ENCODE measurements at regions not wholly inside any gene's neighbourhood (a gene's known extent, or its start where the extent isn't known, plus 50 kb on each side); places are given as distances from the start of the nearest gene placed in this dataset.

GRCh38 chr19:27705896-27706295 lies 1507.1 kb downstream of the UQCRFS1 start:
- no peaks in the 10 kb centered on the region for H3K4me1 Mint-ChIP-seq (ENCODE audit: low read depth, unreplicated experiment)
- BruUV-seq (replicated peaks) = no TSS peak
- CTCF ChIA-PET = no interaction called here
- H3K27ac Mint-ChIP-seq (ENCODE audit: unreplicated experiment) = no peak overlapping the region
- no peaks in the 10 kb centered on the region for H3K27me3 Mint-ChIP-seq (ENCODE audit: unreplicated experiment)
- TF ChIP-seq CTCF (IDR thresholded peaks at IDR 0.05; ENCODE audit: unreplicated experiment) = no peak
- DNase-seq = no peak
- peaks cover 11% of the 10 kb centered on the region for H3K9me3 Mint-ChIP-seq (ENCODE audit: low read depth, unreplicated experiment)
- intact Hi-C loops (cut with micrococcal nuclease; ENCODE audit: unreplicated experiment) = no loop called here
- no peaks in the 10 kb centered on the region for H3K36me3 Mint-ChIP-seq (ENCODE audit: insufficient read depth, unreplicated experiment)
- no peak overlapping the region for H3K4me3 Mint-ChIP-seq (ENCODE audit: low read depth, unreplicated experiment)

GRCh38 chr19:27694361-27695055 lies 1518.4 kb downstream of the UQCRFS1 start:
- H3K27me3 Mint-ChIP-seq (ENCODE audit: unreplicated experiment) = no peaks in the 10 kb centered on the region
- intact Hi-C loops (cut with micrococcal nuclease; ENCODE audit: unreplicated experiment) = no loop called here
- TF ChIP-seq CTCF (IDR thresholded peaks at IDR 0.05; ENCODE audit: unreplicated experiment) = no peak
- peaks cover 24% of the 10 kb centered on the region for H3K9me3 Mint-ChIP-seq (ENCODE audit: low read depth, unreplicated experiment)
- no peak overlapping the region for H3K27ac Mint-ChIP-seq (ENCODE audit: unreplicated experiment)
- H3K4me1 Mint-ChIP-seq (ENCODE audit: low read depth, unreplicated experiment) = no peaks in the 10 kb centered on the region
- no peaks in the 10 kb centered on the region for H3K36me3 Mint-ChIP-seq (ENCODE audit: insufficient read depth, unreplicated experiment)
- no peak for DNase-seq
- H3K4me3 Mint-ChIP-seq (ENCODE audit: low read depth, unreplicated experiment) = no peak overlapping the region
- no TSS peak for BruUV-seq (replicated peaks)
- CTCF ChIA-PET = no interaction called here

GRCh38 chr19:27691991-27692390 lies 1521.0 kb downstream of the UQCRFS1 start:
- DNase-seq = no peak
- H3K4me1 Mint-ChIP-seq (ENCODE audit: low read depth, unreplicated experiment) = no peaks in the 10 kb centered on the region
- TF ChIP-seq CTCF (IDR thresholded peaks at IDR 0.05; ENCODE audit: unreplicated experiment) = no peak
- H3K36me3 Mint-ChIP-seq (ENCODE audit: insufficient read depth, unreplicated experiment) = no peaks in the 10 kb centered on the region
- no peak overlapping the region for H3K27ac Mint-ChIP-seq (ENCODE audit: unreplicated experiment)
- CTCF ChIA-PET = no interaction called here
- no peaks in the 10 kb centered on the region for H3K27me3 Mint-ChIP-seq (ENCODE audit: unreplicated experiment)
- no peak overlapping the region for H3K4me3 Mint-ChIP-seq (ENCODE audit: low read depth, unreplicated experiment)
- intact Hi-C loops (cut with micrococcal nuclease; ENCODE audit: unreplicated experiment) = no loop called here
- BruUV-seq (replicated peaks) = no TSS peak
- H3K9me3 Mint-ChIP-seq (ENCODE audit: low read depth, unreplicated experiment) = peaks cover 16% of the 10 kb centered on the region

- BruUV-seq (replicated peaks) = no TSS peak
- Mint-ChIP-seq H3K4me3 (ENCODE audit: low read depth, unreplicated experiment) (no peak overlapping the region), H3K27ac (ENCODE audit: unreplicated experiment) (no peak overlapping the region), H3K4me1 (ENCODE audit: low read depth, unreplicated experiment) (no peaks in the 10 kb centered on the region), H3K36me3 (ENCODE audit: insufficient read depth, unreplicated experiment) (no peaks in the 10 kb centered on the region), H3K27me3 (ENCODE audit: unreplicated experiment) (no peaks in the 10 kb centered on the region), H3K9me3 (ENCODE audit: low read depth, unreplicated experiment) (peaks cover 16% of the 10 kb centered on the region)
- CTCF ChIA-PET = no interaction called here
- intact Hi-C loops (cut with micrococcal nuclease; ENCODE audit: unreplicated experiment) = no loop called here
- no peak for TF ChIP-seq CTCF (IDR thresholded peaks at IDR 0.05; ENCODE audit: unreplicated experiment)
- DNase-seq = no peak
Measured at GRCh38 chr19:27689734-27690241, 1523.2 kb downstream of the UQCRFS1 start.

Measured in Calu3 (cell line).